SK-N-SH (cell line): ENCODE measurements at regions not wholly inside any gene's neighbourhood (a gene's known extent, or its start where the extent isn't known, plus 50 kb on each side); places are given as distances from the start of the nearest gene placed in this dataset.

Source experiments
- CTCF ChIA-PET: fragments of 300-600, 350-600 bp; formaldehyde crosslinking; extraction: SDS; loops from one replicate; lab custom pipeline; 2021; lab: Yijun Ruan, JAX
- POLR2A ChIA-PET: fragments of 350-600 bp; sonication (Branson Sonifier 250); formaldehyde crosslinking; extraction: SDS; loops from one replicate; lab custom pipeline; 2020; ENCODE audit warnings: antibody characterized with exemption, inconsistent platforms; lab: Yijun Ruan, JAX
- DNase-seq: peaks from one replicate; pipeline ENCODE4 v3.0.0; 2012
- H2AFZ ChIP-seq: fragments of 200-600 bp; sonication (generic); 2 replicates; pipeline ENCODE4 v1.8.1; 2016; ENCODE audit warnings: antibody characterized with exemption, mild to moderate bottlenecking, low read depth
- H3F3A ChIP-seq: fragments of 200-600 bp; sonication (generic); replicated peaks from 2 replicates; pipeline ENCODE3; 2016; ENCODE audit warnings: antibody characterized with exemption, mild to moderate bottlenecking; ENCODE audit not compliant: insufficient read depth
- H3K27ac ChIP-seq, 2 experiments: fragments of 200-500 bp in 1 of 2; fragments of 200-600 bp in 1 of 2; sonication (Bioruptor generic) in 1 of 2; sonication (generic), shearing (Covaris generic) in 1 of 2; 2 replicates each; pipeline versions ENCODE4 v1.5.1 to v1.6.1; 2014 to 2016; ENCODE audit warnings: low read depth in 2 of 2, inconsistent platforms in 1 of 2, low read length in 1 of 2, mild to moderate bottlenecking in 1 of 2, mixed read lengths in 1 of 2
- H3K27me3 ChIP-seq: fragments of 200-600 bp; sonication (generic), shearing (Covaris generic); 2 replicates; pipeline ENCODE4 v1.6.1; 2016; ENCODE audit warnings: mixed run types; ENCODE audit not compliant: insufficient read depth
- H3K36me3 ChIP-seq, 2 experiments: fragments of 200-500 bp in 1 of 2; fragments of 200-600 bp in 1 of 2; sonication (Bioruptor generic) in 1 of 2; sonication (generic) in 1 of 2; replicated peaks in 1 of 2; 2 replicates each; pipeline versions ENCODE3 to v1.5.1; 2014 to 2016; ENCODE audit warnings: low read length in 1 of 2, mild to moderate bottlenecking in 1 of 2; ENCODE audit not compliant: insufficient read depth in 2 of 2, control insufficient read depth in 1 of 2
- H3K4me1 ChIP-seq, 2 experiments: fragments of 200-500 bp in 1 of 2; fragments of 200-600 bp in 1 of 2; sonication (Bioruptor generic) in 1 of 2; sonication (generic), shearing (Covaris generic) in 1 of 2; 2 replicates each; pipeline versions ENCODE4 v1.5.1 to v1.6.1; 2014 to 2016; ENCODE audit warnings: low read depth in 1 of 2, low read length in 1 of 2, mixed run types in 1 of 2; ENCODE audit not compliant: insufficient read depth in 2 of 2, control insufficient read depth in 1 of 2
- H3K4me2 ChIP-seq: fragments of 200-600 bp; sonication (generic), shearing (Covaris generic); 2 replicates; pipeline ENCODE4 v1.6.1; 2017; ENCODE audit warnings: mixed run types
- H3K4me3 ChIP-seq, 2 experiments: fragments of 200-500 bp in 1 of 2; fragments of 200-600 bp in 1 of 2; sonication (Bioruptor generic) in 1 of 2; sonication (generic), shearing (Covaris generic) in 1 of 2; 2 replicates each; pipeline versions ENCODE4 v1.5.1 to v1.8.1; 2014 to 2016; ENCODE audit warnings: low read depth in 2 of 2, inconsistent platforms in 1 of 2, low read length in 1 of 2, mild to moderate bottlenecking in 1 of 2, mixed read lengths in 1 of 2, moderate library complexity in 1 of 2
- H3K79me2 ChIP-seq: fragments of 200-600 bp; sonication (generic); 2 replicates; pipeline ENCODE4 v1.8.1; 2017; ENCODE audit warnings: mild to moderate bottlenecking; ENCODE audit not compliant: insufficient read depth
- H3K9ac ChIP-seq: fragments of 200-600 bp; sonication (generic); 2 replicates; pipeline ENCODE4 v1.6.1; 2017; ENCODE audit warnings: mixed run types
- H3K9me2 ChIP-seq: fragments of 200-600 bp; sonication (generic); 2 replicates; pipeline ENCODE4 v1.6.1; 2017; ENCODE audit warnings: mixed run types
- H3K9me3 ChIP-seq: fragments of 200-600 bp; sonication (generic); 2 replicates; pipeline ENCODE4 v1.6.1; 2017; ENCODE audit warnings: mixed run types, mild to moderate bottlenecking, moderate library complexity
- H4K20me1 ChIP-seq: fragments of 200-600 bp; sonication (generic); 2 replicates; pipeline ENCODE4 v1.6.1; 2017; ENCODE audit warnings: mild to moderate bottlenecking, mixed run types; ENCODE audit not compliant: insufficient read depth
- EP300 ChIP-seq, 2 experiments: IDR thresholded peaks; 2 replicates each; pipeline versions ENCODE4 v1.4.0 to v1.6.1; 2012; ENCODE audit warnings: borderline replicate concordance in 1 of 2, low read depth in 1 of 2, low read length in 1 of 2
- EZH2phosphoT487 ChIP-seq: fragments of 200-600 bp; sonication (generic); IDR thresholded peaks from 2 replicates; pipeline ENCODE4 v1.6.1; 2017; ENCODE audit warnings: low read depth, mixed run types, mild to moderate bottlenecking, antibody characterized with exemption, moderate library complexity, borderline replicate concordance
- MXI1 ChIP-seq: IDR thresholded peaks from 2 replicates; pipeline ENCODE4 v1.6.1; 2012; ENCODE audit warnings: mild to moderate bottlenecking, low read depth, low read length, improper control_type of control experiment
- PBX3 ChIP-seq: IDR thresholded peaks from 2 replicates; pipeline ENCODE4; 2012
- RFX5 ChIP-seq: IDR thresholded peaks from 2 replicates; pipeline ENCODE4 v1.6.1; 2012; ENCODE audit warnings: mild to moderate bottlenecking, improper control_type of control experiment, low read length
- RXRA ChIP-seq: IDR thresholded peaks from 2 replicates; pipeline ENCODE4 v1.4.0; 2012; ENCODE audit warnings: low read depth, mild to moderate bottlenecking, borderline replicate concordance
- SMC3 ChIP-seq: IDR thresholded peaks from 2 replicates; pipeline ENCODE4 v1.6.1; 2012; ENCODE audit warnings: low read depth, low read length, improper control_type of control experiment
- TCF12 ChIP-seq: IDR thresholded peaks from 2 replicates; pipeline ENCODE4 v1.4.0; 2012
- USF2 ChIP-seq: fragments of 150-350 bp; IDR thresholded peaks from 2 replicates; pipeline ENCODE4 v1.6.1; 2017; ENCODE audit warnings: antibody characterized with exemption, low read length, low read depth, borderline replicate concordance
- WGBS: methylation state at CpG from one replicate; pipeline ENCODE4 v1.1.6; 2017; ENCODE audit warnings: low lambda C conversion rate; 5-methylcytosine and 5-hydroxymethylcytosine counted together
- TF ChIP-seq, protein P1 (sequence below): IDR thresholded peaks from 2 replicates; pipeline ENCODE4 v1.6.1; 2012; ENCODE audit warnings: mild to moderate bottlenecking, low read depth, low read length, moderate library complexity

- 53% methylated on average over 2 of the region's 2 CpGs for WGBS
- POLR2A ChIA-PET, result no interaction called here
Observed at GRCh38 chr10:109426987-109427386, 496.3 kb downstream of the XPNPEP1 start.

DNA sequence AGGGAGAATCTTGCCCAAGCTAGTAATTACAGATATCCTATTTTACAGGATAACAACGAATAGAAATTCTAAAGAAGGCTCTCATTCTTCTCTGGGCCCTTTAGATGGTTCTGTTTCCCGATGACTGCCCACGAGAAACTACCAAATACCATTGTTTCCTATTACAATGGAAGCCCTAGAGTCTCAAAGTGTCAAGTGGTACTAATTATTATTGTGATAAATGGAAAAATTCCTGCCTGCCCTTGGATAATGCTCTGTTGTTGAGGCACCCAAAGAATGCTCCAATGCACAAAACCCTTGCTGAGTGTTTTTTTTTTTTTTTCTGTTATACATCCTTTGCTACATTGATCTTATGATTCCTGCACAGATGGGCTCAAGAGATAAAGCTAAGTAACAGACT, 504.5 kb downstream of the XPNPEP1 start:
- Histone ChIP-seq H3K79me2 (no peaks in the 10 kb centered on the region), H3K4me2 (no peak overlapping the region), H3K9me3 (no peaks in the 10 kb centered on the region), H3K4me1 (no peaks in the 10 kb centered on the region; a peak in 1 of 4 replicates), H3F3A (no peaks in the 10 kb centered on the region), H3K27me3 (no peaks in the 10 kb centered on the region), H3K4me3 (no peak overlapping the region), H3K9me2 (no peaks in the 10 kb centered on the region), H3K27ac (no peak overlapping the region), H3K9ac (no peak overlapping the region), H2AFZ (no peak overlapping the region), H4K20me1 (no peaks in the 10 kb centered on the region), H3K36me3 (no peaks in the 10 kb centered on the region)
- no peak for TF ChIP-seq RXRA
- TF ChIP-seq EP300 (IDR thresholded peaks at IDR 0.05; ENCODE audit: borderline replicate concordance in 1 of 2, low read depth in 1 of 2, low read length in 1 of 2), result no peak
- TF ChIP-seq USF2, result no peak
- no peak for TF ChIP-seq SMC3
- TF ChIP-seq TCF12, result no peak
- TF ChIP-seq RFX5, result no peak
- ChIA-PET CTCF (no interaction called here), POLR2A (no interaction called here)
- no peak for DNase-seq
- 36% methylated on average over 3 of the region's 3 CpGs for WGBS

More at GRCh38 chr10:109426987-109427386, 496.3 kb downstream of the XPNPEP1 start:
- H2AFZ ChIP-seq, result no peak overlapping the region
- H3K9me3 ChIP-seq, result no peaks in the 10 kb centered on the region
- TF ChIP-seq EZH2phosphoT487 (no peak), MXI1 (no peak), USF2 (no peak), PBX3 (no peak)
- TF ChIP-seq, protein P1, sequence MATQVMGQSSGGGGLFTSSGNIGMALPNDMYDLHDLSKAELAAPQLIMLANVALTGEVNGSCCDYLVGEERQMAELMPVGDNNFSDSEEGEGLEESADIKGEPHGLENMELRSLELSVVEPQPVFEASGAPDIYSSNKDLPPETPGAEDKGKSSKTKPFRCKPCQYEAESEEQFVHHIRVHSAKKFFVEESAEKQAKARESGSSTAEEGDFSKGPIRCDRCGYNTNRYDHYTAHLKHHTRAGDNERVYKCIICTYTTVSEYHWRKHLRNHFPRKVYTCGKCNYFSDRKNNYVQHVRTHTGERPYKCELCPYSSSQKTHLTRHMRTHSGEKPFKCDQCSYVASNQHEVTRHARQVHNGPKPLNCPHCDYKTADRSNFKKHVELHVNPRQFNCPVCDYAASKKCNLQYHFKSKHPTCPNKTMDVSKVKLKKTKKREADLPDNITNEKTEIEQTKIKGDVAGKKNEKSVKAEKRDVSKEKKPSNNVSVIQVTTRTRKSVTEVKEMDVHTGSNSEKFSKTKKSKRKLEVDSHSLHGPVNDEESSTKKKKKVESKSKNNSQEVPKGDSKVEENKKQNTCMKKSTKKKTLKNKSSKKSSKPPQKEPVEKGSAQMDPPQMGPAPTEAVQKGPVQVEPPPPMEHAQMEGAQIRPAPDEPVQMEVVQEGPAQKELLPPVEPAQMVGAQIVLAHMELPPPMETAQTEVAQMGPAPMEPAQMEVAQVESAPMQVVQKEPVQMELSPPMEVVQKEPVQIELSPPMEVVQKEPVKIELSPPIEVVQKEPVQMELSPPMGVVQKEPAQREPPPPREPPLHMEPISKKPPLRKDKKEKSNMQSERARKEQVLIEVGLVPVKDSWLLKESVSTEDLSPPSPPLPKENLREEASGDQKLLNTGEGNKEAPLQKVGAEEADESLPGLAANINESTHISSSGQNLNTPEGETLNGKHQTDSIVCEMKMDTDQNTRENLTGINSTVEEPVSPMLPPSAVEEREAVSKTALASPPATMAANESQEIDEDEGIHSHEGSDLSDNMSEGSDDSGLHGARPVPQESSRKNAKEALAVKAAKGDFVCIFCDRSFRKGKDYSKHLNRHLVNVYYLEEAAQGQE, result no peak
- no peak overlapping the region for H3K4me3 ChIP-seq
- H3K9ac ChIP-seq, result no peak overlapping the region
- no peaks in the 10 kb centered on the region for H3K9me2 ChIP-seq
- CTCF ChIA-PET, result no interaction called here
- H3K79me2 ChIP-seq, result no peaks in the 10 kb centered on the region
- no peak overlapping the region for H3K27ac ChIP-seq
- peaks cover 0 to 3% of the 10 kb centered on the region in 2 experiments; a peak in 1 of 4 replicates for H3K4me1 ChIP-seq
- no peaks in the 10 kb centered on the region for H4K20me1 ChIP-seq
- H3K27me3 ChIP-seq, result no peaks in the 10 kb centered on the region
- no peaks in the 10 kb centered on the region for H3K36me3 ChIP-seq
- no peaks in the 10 kb centered on the region for H3F3A ChIP-seq
- no peak overlapping the region for H3K4me2 ChIP-seq
- no peak for DNase-seq
